Left ventricle myocardium inferior (tissue), 1 donor: ENCODE measurements at regions not wholly inside any gene's neighbourhood (a gene's known extent, or its start where the extent isn't known, plus 50 kb on each side); places are given as distances from the start of the nearest gene placed in this dataset.
A peak's percentile ranks its signal among the peaks of the same experiment; 100 is the strongest.

Experiments
- DNase-seq: peaks from one replicate; pipeline ENCODE4 v3.0.0-alpha.2; 2020
- H3K27ac ChIP-seq: fragments of 200-600 bp; replicated peaks from 2 replicates; pipeline ENCODE4 v1.8.0; 2021
- H3K27me3 ChIP-seq: fragments of 200-600 bp; 2 replicates; pipeline ENCODE4 v1.8.0; 2021; ENCODE audit warnings: low read depth
- H3K36me3 ChIP-seq: fragments of 200-600 bp; 2 replicates; pipeline ENCODE4 v1.8.0; 2021
- H3K4me1 ChIP-seq: fragments of 200-600 bp; 2 replicates; pipeline ENCODE4 v1.8.0; 2021
- H3K4me3 ChIP-seq: fragments of 200-600 bp; 2 replicates; pipeline ENCODE4 v1.8.0; 2021; ENCODE audit warnings: mild to moderate bottlenecking, moderate library complexity
- H3K9me3 ChIP-seq: fragments of 200-600 bp; replicated peaks from 2 replicates; pipeline ENCODE4 v1.8.0; 2021
- CTCF ChIP-seq: fragments of 200-600 bp; IDR thresholded peaks from 2 replicates; pipeline ENCODE4 v1.8.0; 2021; ENCODE audit warnings: antibody characterized with exemption, mild to moderate bottlenecking, borderline replicate concordance
- intact Hi-C: fragments of 100-400 bp; cut with micrococcal nuclease; formaldehyde crosslinking; loops from one replicate; pipeline ENCODE4 v1.11.0; 2022
- donor health status: DM: no; HTN: yes; CAD: no; lungs with severe emphysema.

- TF ChIP-seq CTCF: no peak
- DNase-seq: no peak
- no peak overlapping the region for H3K27ac ChIP-seq
- no peak overlapping the region for H3K4me3 ChIP-seq
- H3K36me3 ChIP-seq: no peaks in the 10 kb centered on the region
- no peaks in the 10 kb centered on the region for H3K4me1 ChIP-seq
- intact Hi-C loops: no loop called here
- H3K9me3 ChIP-seq: no peaks in the 10 kb centered on the region
- H3K27me3 ChIP-seq: no peaks in the 10 kb centered on the region
Observed at GRCh38 chr1:57784356-57784755, 360.5 kb upstream of the DAB1 start.

- H3K9me3 ChIP-seq: no peaks in the 10 kb centered on the region
- H3K4me3 ChIP-seq: no peak overlapping the region
- intact Hi-C loops: no loop called here
- H3K27me3 ChIP-seq: no peaks in the 10 kb centered on the region
- no peaks in the 10 kb centered on the region for H3K4me1 ChIP-seq
- H3K27ac ChIP-seq: no peak overlapping the region
- no peak for DNase-seq
- no peaks in the 10 kb centered on the region for H3K36me3 ChIP-seq
- TF ChIP-seq CTCF: no peak
Observed at GRCh38 chr1:57782357-57782756, 358.5 kb upstream of the DAB1 start.

- no peak for DNase-seq
- intact Hi-C loops: no loop called here
Observed at GRCh38 chr1:57772580-57773195, 348.8 kb upstream of the DAB1 start.

GRCh38 chr1:57770772-57771171 lies 346.9 kb upstream of the DAB1 start:
- Histone ChIP-seq H3K36me3 (no peaks in the 10 kb centered on the region), H3K27ac (no peak overlapping the region), H3K4me3 (no peak overlapping the region), H3K9me3 (no peaks in the 10 kb centered on the region), H3K27me3 (no peaks in the 10 kb centered on the region), H3K4me1 (no peaks in the 10 kb centered on the region)
- intact Hi-C loops: no loop called here
- no peak for DNase-seq
- peak; percentile 36 for TF ChIP-seq CTCF

More at GRCh38 chr1:57772580-57773195, 348.8 kb upstream of the DAB1 start:
- Histone ChIP-seq H3K36me3 (no peaks in the 10 kb centered on the region), H3K4me1 (no peaks in the 10 kb centered on the region), H3K9me3 (no peaks in the 10 kb centered on the region), H3K27ac (no peak overlapping the region), H3K4me3 (no peak overlapping the region), H3K27me3 (no peaks in the 10 kb centered on the region)
- no peak for TF ChIP-seq CTCF

- no peaks in the 10 kb centered on the region for H3K27me3 ChIP-seq
- DNase-seq: no peak
- no peaks in the 10 kb centered on the region for H3K4me1 ChIP-seq
- TF ChIP-seq CTCF: no peak
- no peaks in the 10 kb centered on the region for H3K36me3 ChIP-seq
- H3K9me3 ChIP-seq: no peaks in the 10 kb centered on the region
- intact Hi-C loops: no loop called here
- H3K4me3 ChIP-seq: no peak overlapping the region
- H3K27ac ChIP-seq: no peak overlapping the region
Observed at GRCh38 chr1:57770236-57770635, 346.4 kb upstream of the DAB1 start.
